CD14-positive monocyte (primary cell): ENCODE measurements at regions not wholly inside any gene's neighbourhood (a gene's known extent, or its start where the extent isn't known, plus 50 kb on each side); places are given as distances from the start of the nearest gene placed in this dataset.

Experiments
- DNase-seq, 3 donors: peaks; one replicate each; pipeline ENCODE4 v3.0.0-alpha.2; 2011 to 2022
- H2AFZ ChIP-seq: 2 replicates; pipeline ENCODE4 v1.6.0; 2012; ENCODE audit warnings: mild to moderate bottlenecking, low read depth, low read length, inconsistent platforms; ENCODE audit not compliant: insufficient read depth, poor library complexity, severe bottlenecking
- H3K27ac ChIP-seq, 2 donors: 1 replicate in 1 of 2; 2 replicates in 1 of 2; pipeline ENCODE4 v1.5.1; 2012 to 2013; ENCODE audit warnings: low read length in 2 of 2, control low read depth in 1 of 2, inconsistent platforms in 1 of 2, low read depth in 1 of 2, mild to moderate bottlenecking in 1 of 2
- H3K27me3 ChIP-seq, 2 donors: one replicate each; pipeline versions ENCODE4 v1.6.0 to v1.6.1; 2011 to 2013; ENCODE audit warnings: low read length in 2 of 2; ENCODE audit not compliant: control insufficient read depth in 2 of 2, insufficient read depth in 2 of 2
- H3K36me3 ChIP-seq, 2 donors: replicated peaks in 1 of 2; 1 replicate in 1 of 2; 2 replicates in 1 of 2; pipeline versions ENCODE4 v1.5.1 to v1.6.1; 2012 to 2013; ENCODE audit warnings: low read length in 2 of 2, control low read depth in 1 of 2, inconsistent platforms in 1 of 2, mild to moderate bottlenecking in 1 of 2; ENCODE audit not compliant: insufficient read depth in 2 of 2, control insufficient read depth in 1 of 2
- H3K4me1 ChIP-seq, 2 donors: 1 replicate in 1 of 2; 2 replicates in 1 of 2; pipeline versions ENCODE4 v1.5.1 to v1.6.1; 2012 to 2013; ENCODE audit warnings: low read length in 2 of 2, control low read depth in 1 of 2, inconsistent platforms in 1 of 2, mild to moderate bottlenecking in 1 of 2, moderate library complexity in 1 of 2; ENCODE audit not compliant: insufficient read depth in 2 of 2, control insufficient read depth in 1 of 2
- H3K4me2 ChIP-seq: replicated peaks from 2 replicates; pipeline ENCODE3; 2012; ENCODE audit warnings: low read length, moderate library complexity, mild to moderate bottlenecking; ENCODE audit not compliant: poor library complexity, severe bottlenecking; ENCODE audit errors: extremely low read depth
- H3K4me3 ChIP-seq, 3 experiments: fragments of 200-600 bp in 1 of 3; sonication (generic) in 1 of 3; replicated peaks in 1 of 3; 1 replicate in 2 of 3; 2 replicates in 1 of 3; pipeline ENCODE4 v1.5.1; 2011 to 2013; ENCODE audit warnings: low read length in 3 of 3, mild to moderate bottlenecking in 3 of 3, control low read depth in 2 of 3, low read depth in 2 of 3, inconsistent platforms in 1 of 3, moderate library complexity in 1 of 3
- H3K79me2 ChIP-seq: 2 replicates; pipeline ENCODE4 v1.6.0; 2012; ENCODE audit warnings: mild to moderate bottlenecking, control low read depth, inconsistent platforms, low read length, moderate library complexity; ENCODE audit not compliant: insufficient read depth
- H3K9ac ChIP-seq: 2 replicates; pipeline ENCODE4 v1.6.0; 2017; ENCODE audit warnings: low read length, mild to moderate bottlenecking; ENCODE audit not compliant: insufficient read depth, poor library complexity, severe bottlenecking
- H3K9me3 ChIP-seq, 2 donors: replicated peaks in 1 of 2; 1 replicate in 1 of 2; 2 replicates in 1 of 2; pipeline versions ENCODE4 v1.5.1 to v1.6.1; 2012 to 2013; ENCODE audit warnings: low read length in 2 of 2, control low read depth in 1 of 2; ENCODE audit not compliant: control insufficient read depth in 1 of 2, insufficient read depth in 1 of 2
- H4K20me1 ChIP-seq: 2 replicates; pipeline ENCODE4 v1.6.0; 2012; ENCODE audit warnings: mild to moderate bottlenecking, low read length, control low read depth, moderate library complexity; ENCODE audit not compliant: insufficient read depth
- H3K27ac Mint-ChIP-seq, 7 donors: one replicate each; pipeline ENCODE4 v1.8.0; 2020; ENCODE audit warnings: mild to moderate bottlenecking in 7 of 7, mixed read lengths in 7 of 7, moderate library complexity in 6 of 7, inconsistent platforms in 2 of 7
- H3K27me3 Mint-ChIP-seq, 3 donors: one replicate each; pipeline ENCODE4 v1.8.0; 2021 to 2022; ENCODE audit warnings: low read depth in 3 of 3, mild to moderate bottlenecking in 3 of 3, mixed read lengths in 3 of 3, moderate library complexity in 3 of 3, inconsistent platforms in 1 of 3
- H3K36me3 Mint-ChIP-seq, 2 donors: one replicate each; pipeline ENCODE4 v1.8.0; 2020; ENCODE audit warnings: mixed read lengths in 2 of 2, inconsistent platforms in 1 of 2, mild to moderate bottlenecking in 1 of 2
- H3K4me1 Mint-ChIP-seq: one replicate; pipeline ENCODE4 v1.8.0; 2020; ENCODE audit warnings: mild to moderate bottlenecking, mixed read lengths
- H3K4me3 Mint-ChIP-seq, 2 donors: one replicate each; pipeline ENCODE4 v1.8.0; 2020; ENCODE audit warnings: mild to moderate bottlenecking in 2 of 2, mixed read lengths in 2 of 2, moderate library complexity in 1 of 2
- H3K9me3 Mint-ChIP-seq, 7 donors: one replicate each; pipeline ENCODE4 v1.8.0; 2020 to 2022; ENCODE audit warnings: mixed read lengths in 7 of 7, mild to moderate bottlenecking in 6 of 7, moderate library complexity in 6 of 7, inconsistent platforms in 2 of 7
- CTCF ChIP-seq: fragments of 200-600 bp; IDR thresholded peaks from one replicate; pipeline ENCODE4 v1.8.0; 2022; ENCODE audit warnings: antibody characterized with exemption, mild to moderate bottlenecking
- WGBS: methylation state at CpG from one replicate; pipeline ENCODE4 v1.1.5; 2013; ENCODE audit warnings: missing lambda C conversion rate; ENCODE audit not compliant: insufficient coverage; 5-methylcytosine and 5-hydroxymethylcytosine counted together
- intact Hi-C, 2 donors: fragments of 100-400 bp; cut with micrococcal nuclease; formaldehyde crosslinking; loops; one replicate each; pipeline versions ENCODE4 v1.15.0 to v1.15.1; 2023

GRCh38 chr4:90039122-90039521 lies 88.1 kb upstream of the CCSER1 start:
- Mint-ChIP-seq H3K4me3 (no peak overlapping the region), H3K27ac (no peak overlapping the region), H3K27me3 (no peaks in the 10 kb centered on the region), H3K4me1 (no peaks in the 10 kb centered on the region), H3K36me3 (no peaks in the 10 kb centered on the region), H3K9me3 (peaks cover 0 to 9% (median 2%) of the 10 kb centered on the region in 7 donors)
- TF ChIP-seq CTCF: no peak
- Histone ChIP-seq H3K9me3 (no peaks in the 10 kb centered on the region), H3K27me3 (no peaks in the 10 kb centered on the region), H3K9ac (no peak overlapping the region), H3K27ac (no peak overlapping the region), H2AFZ (no peak overlapping the region), H3K79me2 (no peaks in the 10 kb centered on the region), H4K20me1 (no peaks in the 10 kb centered on the region), H3K4me3 (no peak overlapping the region), H3K4me1 (no peaks in the 10 kb centered on the region), H3K36me3 (no peaks in the 10 kb centered on the region), H3K4me2 (no peak overlapping the region)
- intact Hi-C loops: no loop called here
- WGBS: 87% methylated on average over 2 of the region's 7 CpGs
- DNase-seq: no peak

GRCh38 chr4:90051999-90052398 lies 75.2 kb upstream of the CCSER1 start:
- Mint-ChIP-seq H3K27me3 (no peaks in the 10 kb centered on the region), H3K36me3 (no peaks in the 10 kb centered on the region), H3K4me3 (no peak overlapping the region), H3K4me1 (no peaks in the 10 kb centered on the region), H3K27ac (no peak overlapping the region), H3K9me3 (peaks cover 0 to 3% (median 0%) of the 10 kb centered on the region in 7 donors)
- Histone ChIP-seq H3K4me2 (no peak overlapping the region), H3K79me2 (no peaks in the 10 kb centered on the region), H3K36me3 (no peaks in the 10 kb centered on the region), H3K27me3 (no peaks in the 10 kb centered on the region), H3K4me1 (no peaks in the 10 kb centered on the region), H3K27ac (no peak overlapping the region), H3K9ac (no peak overlapping the region), H3K9me3 (no peaks in the 10 kb centered on the region), H4K20me1 (no peaks in the 10 kb centered on the region), H2AFZ (no peak overlapping the region), H3K4me3 (no peak overlapping the region)
- intact Hi-C loops: no loop called here
- 100% methylated on average over 2 of the region's 3 CpGs for WGBS
- DNase-seq: no peak
- TF ChIP-seq CTCF: no peak
